Tibial artery (tissue), 4 donors: ENCODE measurements at regions not wholly inside any gene's neighbourhood (a gene's known extent, or its start where the extent isn't known, plus 50 kb on each side); places are given as distances from the start of the nearest gene placed in this dataset.
"Not testable (repeated sequence)": the region's sequence is repeated elsewhere in the genome, so short reads cannot be mapped to it uniquely, and the experiment has no call there.

Source experiments
- DNase-seq, 2 donors: peaks; one replicate each; pipeline ENCODE4 v3.0.0-alpha.2; 2019
- H3K27ac ChIP-seq, 2 donors: fragments of 200-600 bp; sonication (generic) in 1 of 2; 1 replicate in 1 of 2; 2 replicates in 1 of 2; pipeline ENCODE4 v1.5.1; 2018 to 2019; ENCODE audit warnings: mild to moderate bottlenecking in 1 of 2
- H3K27me3 ChIP-seq, 2 donors: fragments of 200-600 bp; sonication (generic) in 1 of 2; one replicate each; pipeline versions ENCODE4 v1.5.1 to v1.6.0; 2016 to 2019
- H3K36me3 ChIP-seq, 3 donors: fragments of 200-600 bp; sonication (generic) in 2 of 3; one replicate each; pipeline ENCODE4 v1.5.1; 2016 to 2019; ENCODE audit warnings: mild to moderate bottlenecking in 2 of 3
- H3K4me1 ChIP-seq, 4 donors: fragments of 200-600 bp; sonication (generic) in 2 of 4; 1 replicate in 3 of 4; 2 replicates in 1 of 4; pipeline ENCODE4 v1.5.1; 2016 to 2019
- H3K4me3 ChIP-seq, 2 donors: fragments of 200-600 bp; sonication (generic) in 1 of 2; 1 replicate in 1 of 2; 2 replicates in 1 of 2; pipeline ENCODE4 v1.5.1; 2018 to 2019; ENCODE audit warnings: mild to moderate bottlenecking in 2 of 2
- H3K9me3 ChIP-seq, 3 donors: fragments of 200-600 bp; sonication (generic) in 1 of 3; one replicate each; pipeline ENCODE4 v1.5.1; 2016 to 2019
- intact Hi-C: fragments of 100-400 bp; cut with DNase I; formaldehyde crosslinking; loops from one replicate; pipeline ENCODE4 v1.15.0; 2023; ENCODE audit warnings: low total_unique reads
- TF ChIP-seq, protein P1 (sequence below), 2 experiments: fragments of 200-600 bp in 1 of 2; fragments of 450-650 bp in 1 of 2; IDR thresholded peaks; one replicate each; pipeline ENCODE4 v1.5.1; 2017 to 2019; ENCODE audit warnings: antibody characterized with exemption in 2 of 2, mild to moderate bottlenecking in 1 of 2, moderate library complexity in 1 of 2

DNA sequence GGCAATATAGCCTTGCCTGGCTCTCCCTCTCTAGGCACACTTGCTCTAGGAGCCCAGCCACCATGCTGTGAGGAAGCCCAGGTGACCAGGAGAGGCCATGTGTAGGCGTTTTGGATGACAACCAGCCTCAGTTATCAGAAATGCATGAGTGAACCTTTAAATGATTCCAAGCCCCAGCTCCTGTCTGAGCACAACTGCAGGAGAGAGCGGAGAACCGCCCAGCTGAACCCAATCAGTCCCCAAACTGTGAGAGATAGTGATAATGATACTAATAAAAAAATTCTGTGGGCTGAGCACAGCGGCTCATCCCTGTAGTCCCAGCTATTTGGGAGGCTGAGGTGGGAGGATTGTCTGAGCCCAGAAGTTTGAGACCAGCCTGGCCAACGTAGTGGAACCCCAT, 83.8 kb upstream of the TOX2 start:
- TF ChIP-seq, protein P1, sequence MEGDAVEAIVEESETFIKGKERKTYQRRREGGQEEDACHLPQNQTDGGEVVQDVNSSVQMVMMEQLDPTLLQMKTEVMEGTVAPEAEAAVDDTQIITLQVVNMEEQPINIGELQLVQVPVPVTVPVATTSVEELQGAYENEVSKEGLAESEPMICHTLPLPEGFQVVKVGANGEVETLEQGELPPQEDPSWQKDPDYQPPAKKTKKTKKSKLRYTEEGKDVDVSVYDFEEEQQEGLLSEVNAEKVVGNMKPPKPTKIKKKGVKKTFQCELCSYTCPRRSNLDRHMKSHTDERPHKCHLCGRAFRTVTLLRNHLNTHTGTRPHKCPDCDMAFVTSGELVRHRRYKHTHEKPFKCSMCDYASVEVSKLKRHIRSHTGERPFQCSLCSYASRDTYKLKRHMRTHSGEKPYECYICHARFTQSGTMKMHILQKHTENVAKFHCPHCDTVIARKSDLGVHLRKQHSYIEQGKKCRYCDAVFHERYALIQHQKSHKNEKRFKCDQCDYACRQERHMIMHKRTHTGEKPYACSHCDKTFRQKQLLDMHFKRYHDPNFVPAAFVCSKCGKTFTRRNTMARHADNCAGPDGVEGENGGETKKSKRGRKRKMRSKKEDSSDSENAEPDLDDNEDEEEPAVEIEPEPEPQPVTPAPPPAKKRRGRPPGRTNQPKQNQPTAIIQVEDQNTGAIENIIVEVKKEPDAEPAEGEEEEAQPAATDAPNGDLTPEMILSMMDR (IDR thresholded peaks at IDR 0.05), result no peak
- H3K27ac ChIP-seq, result no peak overlapping the region
- DNase-seq, result no peak
- intact Hi-C loops, result no loop called here
- peaks cover 0 to 17% (median 10%) of the 10 kb centered on the region in 3 donors for H3K9me3 ChIP-seq
- H3K4me1 ChIP-seq, result no peaks in the 10 kb centered on the region
- no peak overlapping the region for H3K4me3 ChIP-seq
- peaks cover 0 to 11% of the 10 kb centered on the region in 2 donors for H3K27me3 ChIP-seq
- no peaks in the 10 kb centered on the region for H3K36me3 ChIP-seq

DNA sequence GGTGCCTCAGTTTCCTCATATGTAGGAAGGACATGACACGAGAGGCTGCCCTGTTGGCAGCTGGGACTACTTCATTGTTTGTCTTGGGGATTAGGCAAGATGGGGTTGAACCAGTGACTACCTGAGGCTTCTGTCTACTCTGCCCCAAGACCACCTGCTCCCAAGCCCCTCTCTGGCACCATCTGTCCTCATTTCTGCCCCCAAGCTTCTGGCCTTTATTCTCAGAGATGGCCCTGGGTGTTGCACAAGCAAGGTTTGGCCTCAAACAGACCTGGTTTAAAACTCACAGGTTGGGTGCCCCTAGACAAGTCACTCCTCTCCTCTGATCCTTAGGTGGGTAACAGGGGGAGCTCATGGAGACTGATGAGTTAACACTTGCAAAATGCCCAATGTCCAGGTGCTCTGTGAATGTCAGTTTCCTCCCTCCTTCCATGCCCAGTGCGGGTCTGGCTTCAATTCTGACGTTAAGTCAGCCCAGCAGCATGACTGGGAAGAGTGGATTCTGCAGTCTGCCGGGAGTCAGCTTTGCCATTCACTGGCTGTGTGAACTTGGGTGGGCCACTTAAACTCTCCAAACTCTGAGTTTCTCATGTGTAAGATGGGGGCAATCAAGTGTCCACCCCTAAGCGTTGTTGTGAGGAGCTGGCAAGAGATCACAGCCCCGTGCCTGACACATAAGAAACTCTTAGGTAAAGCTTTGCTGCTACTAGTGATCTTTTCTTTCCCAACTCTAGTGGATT, 84.5 kb upstream of the TOX2 start:
- Histone ChIP-seq H3K27ac (no peak overlapping the region), H3K9me3 (peaks cover 0 to 17% (median 10%) of the 10 kb centered on the region in 3 donors), H3K4me1 (no peaks in the 10 kb centered on the region), H3K36me3 (no peaks in the 10 kb centered on the region), H3K4me3 (no peak overlapping the region), H3K27me3 (peaks cover 0 to 11% of the 10 kb centered on the region in 2 donors)
- no peak for DNase-seq
- intact Hi-C loops, result no loop called here
- TF ChIP-seq, protein P1 (IDR thresholded peaks at IDR 0.05), result no peak

DNA sequence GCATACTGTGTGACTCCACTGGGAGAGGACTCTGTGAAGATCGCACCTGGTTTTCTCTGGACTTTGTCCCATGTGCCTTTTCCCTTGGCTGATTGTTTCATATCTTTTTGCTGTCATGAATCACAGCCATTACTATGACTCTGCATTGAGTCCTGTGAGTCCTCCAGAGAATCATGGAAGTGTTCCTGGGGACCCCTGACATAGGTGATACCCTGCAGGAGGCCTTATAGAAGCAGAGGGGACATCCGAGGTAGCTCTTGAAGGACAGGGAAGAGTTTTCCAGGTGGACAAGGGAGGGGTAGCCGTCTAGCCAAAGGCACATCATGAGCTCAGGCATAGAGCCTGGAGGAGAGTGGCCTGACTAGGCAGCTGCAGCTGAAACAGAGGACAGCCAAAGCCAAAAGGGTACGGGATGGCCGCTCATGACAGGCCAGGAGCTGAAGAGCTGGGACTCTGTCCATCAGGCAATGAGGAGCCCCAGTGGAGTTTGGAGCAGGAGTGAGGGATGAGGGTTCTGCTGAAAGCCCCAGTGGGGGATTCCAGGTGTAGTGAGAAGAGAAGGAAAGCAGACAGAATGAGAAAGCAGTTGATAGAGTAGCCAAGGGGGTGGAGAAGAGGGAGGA, 86.6 kb upstream of the TOX2 start:
- no peak overlapping the region for H3K27ac ChIP-seq
- no peak overlapping the region for H3K4me3 ChIP-seq
- no peaks in the 10 kb centered on the region for H3K4me1 ChIP-seq
- TF ChIP-seq, protein P1 (IDR thresholded peaks at IDR 0.05), result no peak
- no peaks in the 10 kb centered on the region for H3K36me3 ChIP-seq
- peaks cover 0 to 7% of the 10 kb centered on the region in 2 donors for H3K27me3 ChIP-seq
- intact Hi-C loops, result no loop called here
- H3K9me3 ChIP-seq, result peaks cover 0 to 17% (median 10%) of the 10 kb centered on the region in 3 donors
- DNase-seq, result no peak

DNA sequence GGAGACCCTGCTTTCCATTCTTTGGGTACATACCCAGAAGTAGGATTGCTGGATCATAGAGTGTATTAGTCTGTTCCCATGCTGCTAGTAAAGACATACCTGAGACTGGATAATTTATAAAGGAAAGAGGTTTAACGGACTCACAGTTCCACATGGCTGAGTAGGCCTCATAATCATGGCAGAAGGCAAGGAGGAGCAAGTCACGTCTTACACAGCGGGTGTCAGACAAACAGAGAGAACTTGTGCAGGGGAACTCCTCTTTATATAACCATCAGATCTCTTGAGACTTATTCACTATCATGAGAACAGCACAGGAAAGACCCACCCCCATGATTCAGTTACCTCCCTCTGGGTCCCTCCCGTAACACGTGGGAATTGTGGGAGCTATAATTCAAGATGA, 87.7 kb upstream of the TOX2 start:
- H3K36me3 ChIP-seq, intact Hi-C loops, H3K4me1 ChIP-seq, H3K27me3 ChIP-seq, H3K4me3 ChIP-seq, H3K27ac ChIP-seq, DNase-seq: not testable (repeated sequence)
- H3K9me3 ChIP-seq, result peaks cover 0 to 17% (median 10%) of the 10 kb centered on the region in 3 donors

DNA sequence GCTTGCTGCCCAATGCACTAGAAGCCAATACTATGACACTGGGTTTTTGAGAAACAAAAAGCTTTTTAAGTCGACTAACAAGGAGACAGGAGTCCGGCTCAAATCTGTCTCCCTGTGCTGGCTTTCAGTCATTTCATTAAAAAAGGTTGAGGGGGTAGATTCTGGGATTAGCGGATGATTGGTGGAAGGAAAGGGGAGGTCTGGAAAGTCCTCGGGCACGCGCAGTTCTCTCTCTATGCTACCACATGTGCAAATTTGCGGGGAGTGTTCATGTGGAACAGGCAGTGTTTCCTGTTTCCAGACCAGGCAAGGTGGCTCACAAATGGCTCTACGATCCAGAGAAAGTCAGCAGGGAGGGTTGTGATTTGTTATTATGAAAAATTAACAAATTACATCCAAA, 89.1 kb upstream of the TOX2 start:
- TF ChIP-seq, protein P1 (IDR thresholded peaks at IDR 0.05), result no peak
- Histone ChIP-seq H3K4me3 (no peak overlapping the region), H3K9me3 (peaks cover 0 to 5% (median 0%) of the 10 kb centered on the region in 3 donors), H3K36me3 (no peaks in the 10 kb centered on the region), H3K4me1 (no peaks in the 10 kb centered on the region), H3K27ac (no peak overlapping the region), H3K27me3 (peaks cover 0 to 7% of the 10 kb centered on the region in 2 donors)
- intact Hi-C loops, result no loop called here
- DNase-seq, result no peak

DNA sequence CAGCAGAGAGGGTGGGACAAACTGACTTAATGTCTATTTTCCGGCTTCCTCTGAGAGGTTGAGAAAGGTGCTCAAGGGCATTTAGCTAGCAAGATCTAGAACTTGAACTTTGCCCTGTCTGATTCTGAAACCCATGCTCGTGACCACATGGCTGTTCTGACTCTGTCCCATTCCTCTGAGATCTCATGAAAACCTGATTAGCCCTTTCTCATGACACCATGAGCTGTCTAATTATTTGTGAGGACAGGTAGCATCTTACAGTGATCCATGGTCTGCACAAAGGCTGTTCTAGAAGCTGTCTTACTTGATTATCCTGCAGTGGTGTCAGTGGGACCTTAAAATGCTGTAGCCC, 89.6 kb upstream of the TOX2 start:
- Histone ChIP-seq H3K27me3 (peaks cover 0 to 7% of the 10 kb centered on the region in 2 donors), H3K36me3 (no peaks in the 10 kb centered on the region), H3K27ac (no peak overlapping the region), H3K9me3 (no peaks in the 10 kb centered on the region), H3K4me1 (no peaks in the 10 kb centered on the region), H3K4me3 (no peak overlapping the region)
- TF ChIP-seq, protein P1 (IDR thresholded peaks at IDR 0.05), result no peak
- intact Hi-C loops, result no loop called here
- DNase-seq, result no peak
